Cardiac muscle cell (in vitro differentiated cells and primary cell): ENCODE measurements at regions not wholly inside any gene's neighbourhood (a gene's known extent, or its start where the extent isn't known, plus 50 kb on each side); places are given as distances from the start of the nearest gene placed in this dataset.

Experiments
- DNase-seq, 2 donors: peaks; one replicate each; pipeline versions ENCODE4 v3.0.0 to v3.0.0-alpha.2; 2010 to 2017; ENCODE audit warnings: low read depth in 1 of 2, low spot score in 1 of 2
- H3K27ac ChIP-seq: fragments of 200-600 bp; sonication (generic); 2 replicates; pipeline ENCODE4 v1.5.1; 2016
- H3K27me3 ChIP-seq: fragments of 200-600 bp; sonication (generic); 2 replicates; pipeline ENCODE4 v1.6.0; 2016; ENCODE audit warnings: control low read depth
- H3K36me3 ChIP-seq: fragments of 200-600 bp; sonication (generic); 2 replicates; pipeline ENCODE4 v1.5.1; 2016; ENCODE audit warnings: control low read depth
- H3K4me1 ChIP-seq: fragments of 200-600 bp; sonication (generic); 2 replicates; pipeline ENCODE4 v1.8.1; 2017; ENCODE audit warnings: low read depth, mild to moderate bottlenecking, mixed run types
- H3K4me3 ChIP-seq: fragments of 200-600 bp; sonication (generic); 2 replicates; pipeline ENCODE4 v1.5.1; 2016; ENCODE audit warnings: mild to moderate bottlenecking
- H3K9me3 ChIP-seq: fragments of 200-600 bp; sonication (generic); 2 replicates; pipeline ENCODE4 v1.5.1; 2017; ENCODE audit warnings: low read depth, mild to moderate bottlenecking, control low read depth
- TF ChIP-seq, protein P1 (sequence below): IDR thresholded peaks from 2 replicates; pipeline ENCODE4 v1.5.1; 2012; ENCODE audit warnings: low read depth, mild to moderate bottlenecking, low read length

DNA sequence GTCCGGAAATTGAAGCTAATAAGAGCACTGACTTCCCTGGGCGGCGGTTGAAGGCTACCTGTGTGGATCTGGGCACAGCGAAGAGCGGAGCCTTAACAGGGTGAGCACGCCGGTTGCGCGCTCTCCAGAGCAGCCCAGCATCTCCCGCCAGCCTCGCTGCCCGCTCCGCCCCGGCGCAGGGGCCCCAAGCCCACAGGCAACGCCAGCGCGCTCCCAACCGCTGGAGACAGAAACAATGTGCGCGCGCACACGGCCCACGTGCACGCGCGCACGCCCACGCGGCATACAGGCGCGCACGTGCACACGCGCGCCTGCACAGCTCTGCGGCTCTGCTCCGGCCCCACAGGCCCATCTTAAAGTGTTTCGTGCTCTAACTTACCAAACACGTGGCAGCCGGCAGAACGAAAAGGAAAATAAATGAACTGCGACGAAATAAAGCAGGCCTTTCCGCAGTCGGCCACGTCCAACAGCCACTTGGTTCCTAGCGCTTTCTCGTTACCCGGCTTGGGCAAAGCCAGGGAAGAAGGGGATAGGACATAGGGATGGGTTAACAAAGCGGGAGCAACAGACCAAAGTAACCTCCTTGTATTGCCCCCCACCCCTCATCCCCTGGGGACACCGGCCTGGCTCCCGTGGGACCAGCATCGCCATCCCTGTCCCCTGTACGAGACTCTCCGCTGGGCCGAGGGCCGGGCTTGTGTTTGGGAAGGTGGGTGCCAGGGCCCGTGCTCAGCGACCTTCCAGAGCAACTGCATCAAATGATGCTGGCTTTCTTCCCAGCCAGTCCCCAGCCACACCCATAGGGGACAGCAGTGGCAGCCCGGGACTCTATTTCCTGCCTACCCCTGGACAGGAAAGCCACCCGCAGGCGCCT is 203.7 kb downstream of the ABHD5 start:
- peak; percentile 80 to 87 for DNase-seq
- Histone ChIP-seq H3K4me3 (peak overlapping the region; percentile 30), H3K27ac (no peak overlapping the region), H3K27me3 (peaks cover 66% of the 10 kb centered on the region), H3K4me1 (no peaks in the 10 kb centered on the region), H3K9me3 (no peaks in the 10 kb centered on the region), H3K36me3 (no peaks in the 10 kb centered on the region)
- TF ChIP-seq, protein P1, sequence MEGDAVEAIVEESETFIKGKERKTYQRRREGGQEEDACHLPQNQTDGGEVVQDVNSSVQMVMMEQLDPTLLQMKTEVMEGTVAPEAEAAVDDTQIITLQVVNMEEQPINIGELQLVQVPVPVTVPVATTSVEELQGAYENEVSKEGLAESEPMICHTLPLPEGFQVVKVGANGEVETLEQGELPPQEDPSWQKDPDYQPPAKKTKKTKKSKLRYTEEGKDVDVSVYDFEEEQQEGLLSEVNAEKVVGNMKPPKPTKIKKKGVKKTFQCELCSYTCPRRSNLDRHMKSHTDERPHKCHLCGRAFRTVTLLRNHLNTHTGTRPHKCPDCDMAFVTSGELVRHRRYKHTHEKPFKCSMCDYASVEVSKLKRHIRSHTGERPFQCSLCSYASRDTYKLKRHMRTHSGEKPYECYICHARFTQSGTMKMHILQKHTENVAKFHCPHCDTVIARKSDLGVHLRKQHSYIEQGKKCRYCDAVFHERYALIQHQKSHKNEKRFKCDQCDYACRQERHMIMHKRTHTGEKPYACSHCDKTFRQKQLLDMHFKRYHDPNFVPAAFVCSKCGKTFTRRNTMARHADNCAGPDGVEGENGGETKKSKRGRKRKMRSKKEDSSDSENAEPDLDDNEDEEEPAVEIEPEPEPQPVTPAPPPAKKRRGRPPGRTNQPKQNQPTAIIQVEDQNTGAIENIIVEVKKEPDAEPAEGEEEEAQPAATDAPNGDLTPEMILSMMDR: no peak

DNA sequence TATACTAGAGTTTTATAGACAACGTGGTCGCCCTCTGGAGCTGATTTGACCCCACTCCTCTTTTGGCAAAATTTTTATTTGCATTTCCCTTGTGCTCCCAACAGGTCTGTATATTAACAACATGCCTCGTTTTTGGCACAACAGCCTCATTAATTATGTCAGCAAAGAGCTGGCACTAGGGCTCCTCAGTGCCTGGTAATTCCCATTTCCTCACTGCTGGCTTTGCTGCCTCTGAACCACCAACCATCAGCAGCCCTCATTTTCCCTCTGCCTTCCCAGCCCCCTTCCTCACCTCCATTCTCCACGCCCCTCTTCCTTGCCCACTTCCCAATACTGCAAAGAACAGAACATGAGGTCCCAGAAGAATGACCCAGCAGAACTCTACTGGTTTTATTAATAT is 204.8 kb downstream of the ABHD5 start:
- H3K9me3 ChIP-seq: no peaks in the 10 kb centered on the region
- TF ChIP-seq, protein P1: no peak
- H3K36me3 ChIP-seq: no peaks in the 10 kb centered on the region
- no peak for DNase-seq
- H3K27me3 ChIP-seq: peaks cover 56% of the 10 kb centered on the region
- no peak overlapping the region for H3K27ac ChIP-seq
- H3K4me3 ChIP-seq: no peak overlapping the region
- H3K4me1 ChIP-seq: no peaks in the 10 kb centered on the region

DNA sequence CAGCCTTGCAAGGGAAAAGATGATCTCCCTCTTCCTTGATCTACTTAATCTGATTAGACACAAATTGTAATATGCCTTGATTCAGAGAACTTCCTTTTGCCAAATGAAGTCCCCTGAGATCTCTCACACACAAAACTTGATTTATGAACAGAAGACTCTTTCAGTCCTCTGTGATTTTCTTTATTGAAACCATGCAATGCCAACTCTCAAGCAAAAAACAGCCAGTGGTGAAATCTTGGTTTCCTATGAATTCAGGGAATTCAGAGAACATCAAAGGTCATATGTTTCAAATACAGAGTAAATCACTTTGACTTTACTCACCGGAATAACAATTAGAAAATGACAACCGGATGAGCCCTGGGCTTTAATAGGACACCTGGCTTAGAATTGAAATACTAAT is 211.7 kb downstream of the ABHD5 start:
- peaks cover 6% of the 10 kb centered on the region for H3K27me3 ChIP-seq
- TF ChIP-seq, protein P1: no peak
- H3K9me3 ChIP-seq: no peaks in the 10 kb centered on the region
- no peaks in the 10 kb centered on the region for H3K36me3 ChIP-seq
- no peak overlapping the region for H3K27ac ChIP-seq
- no peak overlapping the region for H3K4me3 ChIP-seq
- no peaks in the 10 kb centered on the region for H3K4me1 ChIP-seq
- no peak for DNase-seq

DNA sequence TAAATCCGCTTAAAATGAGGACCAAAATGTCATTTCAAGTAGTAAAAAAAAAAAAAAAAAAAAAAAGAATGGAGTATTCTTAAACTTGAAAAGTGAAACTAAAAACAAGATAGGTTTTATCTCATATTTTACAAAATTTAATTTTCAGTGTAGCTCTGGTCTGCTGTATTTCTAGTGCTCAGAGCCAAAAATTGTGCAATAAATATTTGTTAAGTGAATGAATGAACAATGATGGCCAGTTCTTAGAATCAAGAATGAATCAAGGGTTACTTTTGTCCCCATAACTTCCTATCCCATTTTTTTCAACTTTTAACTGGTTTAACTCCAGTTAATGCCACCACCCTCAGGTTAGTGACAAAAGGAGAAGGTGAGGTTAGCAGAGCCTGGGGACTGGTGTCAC is 214.4 kb downstream of the ABHD5 start:
- TF ChIP-seq, protein P1: no peak

DNA sequence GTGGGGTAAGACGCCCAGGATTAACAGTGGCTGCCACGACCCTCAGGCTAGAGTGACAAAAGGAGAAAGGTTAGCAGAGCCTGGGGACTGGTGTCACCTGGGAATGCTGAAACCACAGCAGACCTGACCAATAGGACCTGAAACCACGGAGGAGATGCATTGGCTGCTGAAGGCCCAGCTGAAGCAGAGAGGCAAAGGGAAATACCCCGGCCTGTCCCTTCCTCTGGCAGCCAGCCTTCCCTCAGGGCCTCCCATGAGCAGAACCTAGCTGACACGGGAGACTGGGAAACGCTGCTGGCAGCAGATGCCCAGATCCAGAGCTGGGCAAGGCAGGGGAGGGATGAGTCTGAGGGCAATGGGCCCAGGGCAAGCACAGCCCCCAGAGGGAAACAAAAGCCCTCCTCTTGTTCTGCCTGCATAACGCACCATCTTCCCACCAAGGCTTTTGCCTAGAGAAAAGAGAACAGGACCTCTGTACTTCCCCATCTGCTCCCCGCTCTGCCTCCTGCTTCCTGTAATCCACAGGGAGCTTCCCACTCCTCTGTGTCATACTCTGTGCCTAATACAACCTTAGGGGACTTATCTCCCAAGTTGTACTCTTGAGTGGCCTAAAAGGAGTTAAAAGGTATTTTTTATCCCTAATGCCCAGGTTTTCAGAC is 216.2 kb downstream of the ABHD5 start:
- H3K9me3 ChIP-seq: no peaks in the 10 kb centered on the region
- no peak for DNase-seq
- H3K4me1 ChIP-seq: no peaks in the 10 kb centered on the region
- no peaks in the 10 kb centered on the region for H3K36me3 ChIP-seq
- TF ChIP-seq, protein P1: no peak
- H3K27me3 ChIP-seq: peaks cover 6% of the 10 kb centered on the region
- H3K27ac ChIP-seq: no peak overlapping the region
- no peak overlapping the region for H3K4me3 ChIP-seq

More for the DNA sequence above, 214.4 kb downstream of the ABHD5 start:
- H3K36me3 ChIP-seq: no peaks in the 10 kb centered on the region
- H3K9me3 ChIP-seq: no peaks in the 10 kb centered on the region
- no peak overlapping the region for H3K27ac ChIP-seq
- H3K4me3 ChIP-seq: no peak overlapping the region
- no peaks in the 10 kb centered on the region for H3K4me1 ChIP-seq
- peak in 1 of 2 donors; percentile 22 for DNase-seq
- H3K27me3 ChIP-seq: peaks cover 6% of the 10 kb centered on the region
